SK-N-SH treated with all-trans-retinoic acid at 6 μM for 48 hours (cell line): ENCODE measurements at regions not wholly inside any gene's neighbourhood (a gene's known extent, or its start where the extent isn't known, plus 50 kb on each side); places are given as distances from the start of the nearest gene placed in this dataset.

ENCODE experiments used
- ARNTL ChIP-seq: fragments of 450-650 bp; formaldehyde crosslinking; IDR thresholded peaks from 2 replicates; pipeline ENCODE4 v1.5.0; 2020; ENCODE audit warnings: low read depth, mild to moderate bottlenecking, moderate library complexity, borderline replicate concordance
- ZFP30 ChIP-seq: fragments of 450-650 bp; formaldehyde crosslinking; IDR thresholded peaks from 2 replicates; pipeline ENCODE4 v1.5.0; 2022; ENCODE audit warnings: mild to moderate bottlenecking, moderate library complexity
- ZNF565 ChIP-seq: fragments of 450-650 bp; formaldehyde crosslinking; conservative IDR thresholded peaks from 2 replicates; pipeline ENCODE4 v1.5.0; 2020; ENCODE audit warnings: low read depth, mild to moderate bottlenecking, moderate library complexity

DNA sequence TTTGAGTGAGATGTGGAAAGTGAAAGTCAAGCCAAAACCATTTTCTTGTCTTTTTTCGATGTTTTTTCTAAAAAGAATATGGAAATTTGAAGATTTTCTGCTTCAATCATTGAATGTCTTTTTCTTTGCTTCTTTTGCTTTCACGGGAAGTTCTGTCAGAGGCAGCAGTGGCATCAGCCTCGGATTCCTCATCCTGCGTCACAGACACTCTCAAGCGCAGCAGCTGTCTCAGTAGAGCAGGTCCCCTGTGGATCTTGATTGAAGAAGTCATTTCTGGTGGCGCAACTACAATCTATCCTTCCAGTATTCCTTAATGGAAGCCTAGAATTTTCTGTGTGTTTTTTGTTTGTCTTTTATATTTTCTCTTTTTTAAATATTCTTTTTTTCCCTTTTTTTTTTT is 52.7 kb upstream of the NEIL3 start:
- TF ChIP-seq ARNTL (CRISPR knock-in tag) (no peak), ZFP30 (CRISPR knock-in tag) (no peak), ZNF565 (no peak)
